Endothelial cell of umbilical vein (primary cell): ENCODE measurements at regions not wholly inside any gene's neighbourhood (a gene's known extent, or its start where the extent isn't known, plus 50 kb on each side); places are given as distances from the start of the nearest gene placed in this dataset.

ENCODE experiments used
- BruUV-seq: library from RNA; stranded (reverse); fragments of 400-500 nt; replicated peaks from 2 replicates; lab custom pipeline; 2021; lab: Mats Ljungman, UMichigan
- CTCF ChIA-PET: fragments of 300-600, 350-600 bp; sonication (Branson Sonifier 250); formaldehyde crosslinking; loops from one replicate; lab custom pipeline; 2021; ENCODE audit warnings: antibody characterized with exemption, inconsistent platforms; lab: Charles Lee
- POLR2A ChIA-PET: fragments of 300-600, 350-600 bp; sonication (Branson Sonifier 250); formaldehyde crosslinking; loops from one replicate; lab custom pipeline; 2021; ENCODE audit warnings: antibody characterized with exemption, inconsistent platforms; lab: Charles Lee
- DNase-seq: peaks from one replicate; pipeline ENCODE4 v3.0.0-alpha.2; 2011; ENCODE audit warnings: low read depth, low spot score
- FAIRE-seq: peaks from 2 replicates; lab custom pipeline; 2011; peaks lifted over from hg19 to GRCh38; lab: Jason Lieb, UNC
- H2AFZ ChIP-seq: 2 replicates; pipeline ENCODE4 v1.6.0; 2012; ENCODE audit warnings: low read depth, low read length, control low read depth, inconsistent platforms
- H3K27ac ChIP-seq: 2 replicates; pipeline ENCODE4 v1.5.1; 2011; ENCODE audit warnings: low read depth, mild to moderate bottlenecking, control low read depth, low read length, moderate library complexity; ENCODE audit not compliant: insufficient read depth
- H3K27me3 ChIP-seq, 2 experiments: 2 replicates each; pipeline versions ENCODE4 v1.6.0 to v1.6.1; 2011; ENCODE audit warnings: low read length in 2 of 2, mixed read lengths in 1 of 2; ENCODE audit not compliant: control insufficient read depth in 2 of 2, insufficient read depth in 2 of 2
- H3K36me3 ChIP-seq, 2 experiments: 2 replicates in 1 of 2; 3 replicates in 1 of 2; pipeline ENCODE4 v1.5.1; 2011; ENCODE audit warnings: low read length in 2 of 2, mild to moderate bottlenecking in 1 of 2, moderate library complexity in 1 of 2; ENCODE audit not compliant: control insufficient read depth in 2 of 2, insufficient read depth in 2 of 2; ENCODE audit errors: extremely low read depth in 1 of 2
- H3K4me1 ChIP-seq: 3 replicates; pipeline ENCODE4 v1.5.1; 2011; ENCODE audit warnings: mild to moderate bottlenecking, low read length; ENCODE audit not compliant: control insufficient read depth, insufficient read depth; ENCODE audit errors: extremely low read depth
- H3K4me2 ChIP-seq: 2 replicates; pipeline ENCODE4 v1.6.1; 2011; ENCODE audit warnings: low read length, control low read depth, mixed read lengths; ENCODE audit not compliant: insufficient read depth
- H3K4me3 ChIP-seq, 3 experiments: fragments of 200-600 bp in 1 of 3; sonication (generic), shearing (Covaris generic) in 1 of 3; replicated peaks in 1 of 3; 2 replicates each; pipeline ENCODE4 v1.5.1; 2011 to 2016; ENCODE audit warnings: control low read depth in 3 of 3, low read length in 3 of 3, mild to moderate bottlenecking in 2 of 3, inconsistent platforms in 1 of 3, low read depth in 1 of 3, moderate library complexity in 1 of 3; ENCODE audit not compliant: insufficient read depth in 1 of 3
- H3K79me2 ChIP-seq: 2 replicates; pipeline ENCODE4 v1.6.0; 2012; ENCODE audit warnings: low read length, inconsistent platforms; ENCODE audit not compliant: control insufficient read depth, insufficient read depth
- H3K9ac ChIP-seq: replicated peaks from 2 replicates; pipeline ENCODE3; 2011; ENCODE audit warnings: low read length, control low read depth; ENCODE audit not compliant: insufficient read depth; ENCODE audit errors: extremely low read depth
- H3K9me1 ChIP-seq: replicated peaks from 3 replicates; pipeline ENCODE4 v1.6.0; 2011; ENCODE audit warnings: mild to moderate bottlenecking, low read length; ENCODE audit not compliant: control insufficient read depth, insufficient read depth; ENCODE audit errors: extremely low read depth
- H3K9me3 ChIP-seq: replicated peaks from 2 replicates; pipeline ENCODE4 v1.5.1; 2012; ENCODE audit warnings: low read length, inconsistent platforms; ENCODE audit not compliant: control insufficient read depth, insufficient read depth
- H4K20me1 ChIP-seq: replicated peaks from 2 replicates; pipeline ENCODE3; 2011; ENCODE audit warnings: mild to moderate bottlenecking, low read length; ENCODE audit not compliant: control insufficient read depth, insufficient read depth; ENCODE audit errors: extremely low read depth
- EZH2 ChIP-seq: IDR thresholded peaks from 2 replicates; pipeline ENCODE4 v1.6.1; 2012; ENCODE audit warnings: borderline replicate concordance, low read depth, mild to moderate bottlenecking, moderate library complexity, low read length, inconsistent platforms; ENCODE audit not compliant: severe bottlenecking
- FOS ChIP-seq: IDR thresholded peaks from 2 replicates; pipeline ENCODE4 v1.6.1; 2011; ENCODE audit warnings: mild to moderate bottlenecking, low read length, moderate library complexity, borderline replicate concordance; ENCODE audit not compliant: insufficient read depth
- GATA2 ChIP-seq: IDR thresholded peaks from 2 replicates; pipeline ENCODE4 v1.7.0; 2011; ENCODE audit warnings: low read depth, mild to moderate bottlenecking, moderate library complexity, mixed read lengths, low read length; ENCODE audit not compliant: insufficient read length, insufficient read depth
- JUN ChIP-seq: IDR thresholded peaks from 2 replicates; pipeline ENCODE4 v1.6.1; 2011; ENCODE audit warnings: borderline replicate concordance, low read depth; ENCODE audit not compliant: insufficient read length, insufficient read depth
- MYC ChIP-seq: IDR thresholded peaks from one replicate; pipeline ENCODE4 v1.6.1; 2011; ENCODE audit warnings: mild to moderate bottlenecking, low read depth, low read length
- POLR2A ChIP-seq: IDR thresholded peaks from 2 replicates; pipeline ENCODE4 v1.6.1; 2012; ENCODE audit warnings: low read depth, mild to moderate bottlenecking, control low read depth, low read length
- POLR2AphosphoS5 ChIP-seq: IDR thresholded peaks from 2 replicates; pipeline ENCODE4 v1.6.1; 2012; ENCODE audit warnings: low read depth, mild to moderate bottlenecking, control low read depth, low read length, moderate library complexity; ENCODE audit not compliant: insufficient read depth
- dilution Hi-C: fragments of 300-500 bp; cut with MboI; formaldehyde crosslinking; loops from one replicate; pipeline ENCODE4 v1.15.0; 2019; ENCODE audit warnings: low sequenced_read_pairs; ENCODE audit not compliant: extremely low pct_ligation_motif_present
- intact Hi-C: fragments of 100-400 bp; cut with micrococcal nuclease; formaldehyde crosslinking; loops from one replicate; pipeline ENCODE4 v1.10.0; 2022
- TF ChIP-seq, protein P1 (sequence below): IDR thresholded peaks from 2 replicates; pipeline ENCODE4 v1.6.1; 2011; ENCODE audit not compliant: insufficient read depth, insufficient read length
- TF ChIP-seq, protein P2 (sequence below), 2 donors: IDR thresholded peaks; 1 replicate in 1 of 2; 2 replicates in 1 of 2; pipeline ENCODE4 v1.5.1; 2011; ENCODE audit warnings: low read length in 2 of 2, mild to moderate bottlenecking in 2 of 2, moderate library complexity in 2 of 2, control low read depth in 1 of 2, inconsistent platforms in 1 of 2, low read depth in 1 of 2; ENCODE audit not compliant: insufficient read depth in 1 of 2; ENCODE audit errors: extremely low read depth in 1 of 2

DNA sequence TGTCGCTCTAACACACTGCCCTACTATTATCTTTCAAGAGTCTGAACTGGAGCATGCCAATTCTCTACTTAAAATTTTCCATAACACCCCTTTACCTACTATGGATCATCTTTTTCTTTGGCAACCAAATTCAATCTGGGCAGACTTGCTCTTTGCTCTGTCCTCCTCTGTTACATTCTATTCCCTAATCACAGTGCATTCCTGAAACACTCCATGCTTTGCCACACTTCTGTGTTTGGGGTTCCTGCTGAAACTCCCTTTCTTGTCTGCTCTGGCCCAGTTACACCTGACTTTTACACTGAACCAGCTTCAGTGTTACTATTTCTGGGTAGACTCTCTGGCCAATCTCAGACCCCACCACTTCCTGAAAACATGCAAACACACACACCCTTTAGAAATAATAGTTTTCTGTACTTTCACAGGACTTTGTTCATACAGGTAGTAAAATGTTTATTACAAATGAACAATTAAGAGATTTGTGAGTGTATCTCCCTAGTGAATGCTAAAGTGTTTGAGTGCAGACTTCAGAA is 119.9 kb upstream of the DCC start:
- BruUV-seq: no TSS peak

More for the DNA sequence above, 119.9 kb upstream of the DCC start:
- H3K9me1 ChIP-seq: no peaks in the 10 kb centered on the region
- no peak overlapping the region for H3K27ac ChIP-seq
- H3K36me3 ChIP-seq: no peaks in the 10 kb centered on the region
- POLR2A ChIA-PET: no interaction called here
- no peaks in the 10 kb centered on the region for H3K4me1 ChIP-seq
- H3K4me2 ChIP-seq: no peak overlapping the region
- H4K20me1 ChIP-seq: no peaks in the 10 kb centered on the region
- dilution Hi-C loops: no loop called here
- H3K27me3 ChIP-seq: no peaks in the 10 kb centered on the region
- DNase-seq: no peak
- H2AFZ ChIP-seq: no peak overlapping the region
- no peak for FAIRE-seq
- peaks cover 3% of the 10 kb centered on the region for H3K9me3 ChIP-seq
- intact Hi-C loops: no loop called here
- TF ChIP-seq, protein P1, sequence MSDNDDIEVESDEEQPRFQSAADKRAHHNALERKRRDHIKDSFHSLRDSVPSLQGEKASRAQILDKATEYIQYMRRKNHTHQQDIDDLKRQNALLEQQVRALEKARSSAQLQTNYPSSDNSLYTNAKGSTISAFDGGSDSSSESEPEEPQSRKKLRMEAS: no peak
- TF ChIP-seq, protein P2, sequence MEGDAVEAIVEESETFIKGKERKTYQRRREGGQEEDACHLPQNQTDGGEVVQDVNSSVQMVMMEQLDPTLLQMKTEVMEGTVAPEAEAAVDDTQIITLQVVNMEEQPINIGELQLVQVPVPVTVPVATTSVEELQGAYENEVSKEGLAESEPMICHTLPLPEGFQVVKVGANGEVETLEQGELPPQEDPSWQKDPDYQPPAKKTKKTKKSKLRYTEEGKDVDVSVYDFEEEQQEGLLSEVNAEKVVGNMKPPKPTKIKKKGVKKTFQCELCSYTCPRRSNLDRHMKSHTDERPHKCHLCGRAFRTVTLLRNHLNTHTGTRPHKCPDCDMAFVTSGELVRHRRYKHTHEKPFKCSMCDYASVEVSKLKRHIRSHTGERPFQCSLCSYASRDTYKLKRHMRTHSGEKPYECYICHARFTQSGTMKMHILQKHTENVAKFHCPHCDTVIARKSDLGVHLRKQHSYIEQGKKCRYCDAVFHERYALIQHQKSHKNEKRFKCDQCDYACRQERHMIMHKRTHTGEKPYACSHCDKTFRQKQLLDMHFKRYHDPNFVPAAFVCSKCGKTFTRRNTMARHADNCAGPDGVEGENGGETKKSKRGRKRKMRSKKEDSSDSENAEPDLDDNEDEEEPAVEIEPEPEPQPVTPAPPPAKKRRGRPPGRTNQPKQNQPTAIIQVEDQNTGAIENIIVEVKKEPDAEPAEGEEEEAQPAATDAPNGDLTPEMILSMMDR (IDR thresholded peaks at IDR 0.05; ENCODE audit: extremely low read depth in 1 of 2, insufficient read depth in 1 of 2, low read depth in 1 of 2, low read length in 2 of 2): no peak
- TF ChIP-seq MYC (no peak), FOS (no peak), POLR2A (no peak), POLR2AphosphoS5 (no peak), JUN (no peak), EZH2 (no peak), GATA2 (no peak)
- no peak overlapping the region for H3K4me3 ChIP-seq
- H3K9ac ChIP-seq: no peak overlapping the region
- CTCF ChIA-PET: no interaction called here
- H3K79me2 ChIP-seq: no peaks in the 10 kb centered on the region
